MCF 10A (cell line): ENCODE measurements at regions not wholly inside any gene's neighbourhood (a gene's known extent, or its start where the extent isn't known, plus 50 kb on each side); places are given as distances from the start of the nearest gene placed in this dataset.
A peak's percentile ranks its signal among the peaks of the same experiment; 100 is the strongest.
"Not testable (repeated sequence)": the region's sequence is repeated elsewhere in the genome, so short reads cannot be mapped to it uniquely, and the experiment has no call there.

Experiments used
- BruUV-seq: library from RNA; stranded (reverse); fragments of 400-500 nt; replicated peaks from 2 replicates; lab custom pipeline; 2021; lab: Mats Ljungman, UMichigan
- CTCF ChIA-PET: fragments of 300-600 bp; sonication (Branson Sonifier 250); formaldehyde crosslinking; extraction: SDS; loops from one replicate; lab custom pipeline; 2021; ENCODE audit warnings: antibody characterized with exemption, inconsistent platforms; lab: Yijun Ruan, JAX
- POLR2A ChIA-PET: fragments of 300-600, 350-650 bp; sonication (Branson Sonifier 250); formaldehyde crosslinking; extraction: SDS; loops from one replicate; lab custom pipeline; 2020; ENCODE audit warnings: antibody characterized with exemption, inconsistent platforms; lab: Yijun Ruan, JAX
- DNase-seq: peaks from one replicate; pipeline ENCODE4 v3.0.0-alpha.2; 2018; ENCODE audit not compliant: unreplicated experiment
- H3K27ac Mint-ChIP-seq: one replicate; pipeline ENCODE4 v1.8.0; 2022; ENCODE audit warnings: mild to moderate bottlenecking, low read depth, mixed read lengths; ENCODE audit not compliant: unreplicated experiment
- H3K27me3 Mint-ChIP-seq: one replicate; pipeline ENCODE4 v1.8.0; 2022; ENCODE audit warnings: mixed read lengths; ENCODE audit not compliant: insufficient read depth, unreplicated experiment
- H3K36me3 Mint-ChIP-seq: one replicate; pipeline ENCODE4 v1.8.0; 2022; ENCODE audit warnings: mild to moderate bottlenecking, moderate library complexity, mixed read lengths; ENCODE audit not compliant: insufficient read depth, unreplicated experiment
- H3K4me1 Mint-ChIP-seq: one replicate; pipeline ENCODE4 v1.8.0; 2022; ENCODE audit warnings: mixed read lengths; ENCODE audit not compliant: insufficient read depth, unreplicated experiment
- H3K4me3 Mint-ChIP-seq: one replicate; pipeline ENCODE4 v1.8.0; 2022; ENCODE audit warnings: mild to moderate bottlenecking, moderate library complexity, mixed read lengths; ENCODE audit not compliant: unreplicated experiment
- H3K9me3 Mint-ChIP-seq: one replicate; pipeline ENCODE4 v1.8.0; 2022; ENCODE audit warnings: mixed read lengths; ENCODE audit not compliant: unreplicated experiment
- CTCF ChIP-seq: fragments of 200-600 bp; IDR thresholded peaks from one replicate; pipeline ENCODE4 v1.8.0; 2022; ENCODE audit warnings: antibody characterized with exemption, mild to moderate bottlenecking; ENCODE audit not compliant: unreplicated experiment
- intact Hi-C: fragments of 100-400 bp; cut with micrococcal nuclease; formaldehyde crosslinking; loops from 2 replicates; pipeline ENCODE4 v1.14.1; 2022

- Mint-ChIP-seq H3K27ac (no peak overlapping the region), H3K36me3 (peaks cover 6% of the 10 kb centered on the region), H3K4me1 (no peaks in the 10 kb centered on the region), H3K4me3 (no peak overlapping the region), H3K27me3 (no peaks in the 10 kb centered on the region), H3K9me3 (peaks cover 6% of the 10 kb centered on the region)
- no TSS peak for BruUV-seq
- ChIA-PET CTCF (no interaction called here), POLR2A (no interaction called here)
- peak; percentile 36 for DNase-seq
- intact Hi-C loops = no loop called here
- no peak for TF ChIP-seq CTCF
Measured at GRCh38 chrX:124263743-124264142, 68.7 kb upstream of the TEX13D start.

- Mint-ChIP-seq H3K27me3 (no peaks in the 10 kb centered on the region), H3K36me3 (no peaks in the 10 kb centered on the region), H3K4me3 (no peak overlapping the region), H3K9me3 (no peaks in the 10 kb centered on the region), H3K27ac (no peak overlapping the region), H3K4me1 (no peaks in the 10 kb centered on the region)
- intact Hi-C loops = no loop called here
- ChIA-PET POLR2A (no interaction called here), CTCF (no interaction called here)
- TF ChIP-seq CTCF = no peak
- no TSS peak for BruUV-seq
- no peak for DNase-seq
Measured at GRCh38 chrX:124268099-124268498, 64.4 kb upstream of the TEX13D start.

GRCh38 chrX:124269881-124270280 lies 62.6 kb upstream of the TEX13D start:
- no peaks in the 10 kb centered on the region for H3K36me3 Mint-ChIP-seq
- no peak for DNase-seq
- ChIA-PET POLR2A (no interaction called here), CTCF (interaction anchor here (1.0 kb wide), 1 partner anchor 57 kb away, joined by 3 read pairs; no protein-coding TSS in a partner anchor)
- no peak overlapping the region for H3K27ac Mint-ChIP-seq
- no peak overlapping the region for H3K4me3 Mint-ChIP-seq
- intact Hi-C loops = no loop called here
- no peak for TF ChIP-seq CTCF
- no peaks in the 10 kb centered on the region for H3K27me3 Mint-ChIP-seq
- H3K4me1 Mint-ChIP-seq = no peaks in the 10 kb centered on the region
- BruUV-seq = no TSS peak
- no peaks in the 10 kb centered on the region for H3K9me3 Mint-ChIP-seq

- BruUV-seq, H3K27ac Mint-ChIP-seq, POLR2A ChIA-PET, intact Hi-C loops, H3K4me1 Mint-ChIP-seq, H3K9me3 Mint-ChIP-seq, H3K36me3 Mint-ChIP-seq, H3K4me3 Mint-ChIP-seq, H3K27me3 Mint-ChIP-seq, DNase-seq: not testable (repeated sequence)
- CTCF ChIA-PET = interaction anchor here (0.5 kb wide), 1 partner anchor 122 kb away, joined by 4 read pairs; no protein-coding TSS in a partner anchor
Measured at GRCh38 chrX:124271599-124271998, 60.9 kb upstream of the TEX13D start.
